B cell (primary cell): ENCODE measurements at regions not wholly inside any gene's neighbourhood (a gene's known extent, or its start where the extent isn't known, plus 50 kb on each side); places are given as distances from the start of the nearest gene placed in this dataset.

Experiments
- CTCF ChIP-seq: fragments of 200-600 bp; IDR thresholded peaks from one replicate; pipeline ENCODE4 v1.8.0; 2022; ENCODE audit warnings: antibody characterized with exemption, mild to moderate bottlenecking
- EZH2 ChIP-seq: IDR thresholded peaks from 2 replicates; pipeline ENCODE4 v1.6.1; 2012; ENCODE audit warnings: borderline replicate concordance, low read depth, mild to moderate bottlenecking, moderate library complexity, low read length; ENCODE audit not compliant: insufficient read depth, poor library complexity, severe bottlenecking

GRCh38 chr9:655875-656274 is 185.6 kb upstream of the DMRT1 start:
- TF ChIP-seq EZH2 (no peak), CTCF (no peak)
